ENCODE measurements at regions not wholly inside any gene's neighbourhood (a gene's known extent, or its start where the extent isn't known, plus 50 kb on each side); places are given as distances from the start of the nearest gene placed in this dataset.
A peak's percentile ranks its signal among the peaks of the same experiment; 100 is the strongest.

DNA sequence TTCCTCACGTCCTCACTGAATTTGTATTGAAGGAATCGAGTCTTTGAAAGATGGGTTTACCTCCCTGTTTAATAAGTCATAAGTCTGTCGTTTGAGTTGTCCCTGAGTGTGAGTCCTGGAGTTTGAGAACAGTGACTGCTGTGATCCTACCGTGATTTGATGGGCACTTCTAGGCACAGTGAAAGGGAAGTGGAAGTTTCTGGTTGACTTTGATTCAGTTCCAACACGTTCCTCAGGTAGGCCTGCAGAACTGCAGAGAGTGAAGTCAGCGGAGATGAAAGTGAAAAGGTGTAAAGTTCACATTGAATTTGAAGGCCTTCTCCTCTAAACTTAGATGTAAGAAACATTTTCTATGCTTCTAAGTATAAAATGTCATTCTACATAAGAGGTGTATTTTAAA lies 52.9 kb upstream of the ACKR3 start:
- Mint-ChIP-seq H3K27ac (no peak overlapping the region), H3K9me3 (ENCODE audit: insufficient read depth) (no peaks in the 10 kb centered on the region), H3K4me1 (peaks cover 13% of the 10 kb centered on the region), H3K27me3 (peaks cover 7% of the 10 kb centered on the region), H3K4me3 (no peak overlapping the region)
- H3K4me3 ChIP-seq (ENCODE audit: control extremely low read depth in 1 of 5, extremely low read depth in 1 of 5, insufficient read depth in 1 of 5, low read depth in 2 of 5, low read length in 4 of 5) = no peak overlapping the region
- H3K4me1 ChIP-seq (ENCODE audit: control insufficient read depth in 2 of 2, insufficient read depth in 2 of 2, low read length in 2 of 2) = peaks cover 18 to 19% of the 10 kb centered on the region in 2 donors
- no peaks in the 10 kb centered on the region for H3K9me3 ChIP-seq (ENCODE audit: control extremely low read depth in 1 of 3, control insufficient read depth in 2 of 3, insufficient read depth in 1 of 3, low read length in 2 of 3)
- H3K4me2 ChIP-seq (replicated peaks; ENCODE audit: low read depth, low read length, poor library complexity, severe bottlenecking) = no peak overlapping the region
- no peak overlapping the region for H2AFZ ChIP-seq (ENCODE audit: insufficient read depth, low read depth, low read length, poor library complexity, severe bottlenecking)
- H3K27me3 ChIP-seq (replicated peaks in 1 of 4; ENCODE audit: control extremely low read depth in 1 of 4, control insufficient read depth in 3 of 4, insufficient read depth in 4 of 4, low read length in 3 of 4) = peaks cover 0 to 4% (median 0%) of the 10 kb centered on the region in 4 experiments
- H3K79me2 ChIP-seq (ENCODE audit: control insufficient read depth, insufficient read depth, low read length) = no peaks in the 10 kb centered on the region
- POLR2A ChIA-PET = no interaction called here
- H3K9ac ChIP-seq (ENCODE audit: low read length) = no peak overlapping the region
- no peaks in the 10 kb centered on the region for H4K20me1 ChIP-seq (ENCODE audit: control insufficient read depth, insufficient read depth, low read length, poor library complexity, severe bottlenecking)
- 78% methylated on average over 4 of the region's 6 CpGs for WGBS (ENCODE audit: insufficient coverage)
- H3K36me3 ChIP-seq (replicated peaks in 1 of 2; ENCODE audit: control extremely low read depth in 1 of 2, control insufficient read depth in 1 of 2, extremely low read depth in 1 of 2, insufficient read depth in 2 of 2, low read length in 1 of 2) = no peaks in the 10 kb centered on the region
- no peak overlapping the region for H3K27ac ChIP-seq (ENCODE audit: low read length in 2 of 2)
- CTCF ChIA-PET = interaction anchor here (2.2 to 4.1 kb wide), 2 partner anchors 53 to 164 kb away, joined by 4 to 34 read pairs; partner anchors contain the start of gene ACKR3
- DNase-seq (no peak), ATAC-seq (ENCODE audit: low read depth) (no peak)
- no peak for TF ChIP-seq EZH2 (IDR thresholded peaks at IDR 0.05; ENCODE audit: borderline replicate concordance, insufficient read depth, low read depth, low read length, poor library complexity, severe bottlenecking)
- no peak for TF ChIP-seq CTCF (IDR thresholded peaks at IDR 0.05)
- intact Hi-C loops (cut with micrococcal nuclease) = no loop called here

DNA sequence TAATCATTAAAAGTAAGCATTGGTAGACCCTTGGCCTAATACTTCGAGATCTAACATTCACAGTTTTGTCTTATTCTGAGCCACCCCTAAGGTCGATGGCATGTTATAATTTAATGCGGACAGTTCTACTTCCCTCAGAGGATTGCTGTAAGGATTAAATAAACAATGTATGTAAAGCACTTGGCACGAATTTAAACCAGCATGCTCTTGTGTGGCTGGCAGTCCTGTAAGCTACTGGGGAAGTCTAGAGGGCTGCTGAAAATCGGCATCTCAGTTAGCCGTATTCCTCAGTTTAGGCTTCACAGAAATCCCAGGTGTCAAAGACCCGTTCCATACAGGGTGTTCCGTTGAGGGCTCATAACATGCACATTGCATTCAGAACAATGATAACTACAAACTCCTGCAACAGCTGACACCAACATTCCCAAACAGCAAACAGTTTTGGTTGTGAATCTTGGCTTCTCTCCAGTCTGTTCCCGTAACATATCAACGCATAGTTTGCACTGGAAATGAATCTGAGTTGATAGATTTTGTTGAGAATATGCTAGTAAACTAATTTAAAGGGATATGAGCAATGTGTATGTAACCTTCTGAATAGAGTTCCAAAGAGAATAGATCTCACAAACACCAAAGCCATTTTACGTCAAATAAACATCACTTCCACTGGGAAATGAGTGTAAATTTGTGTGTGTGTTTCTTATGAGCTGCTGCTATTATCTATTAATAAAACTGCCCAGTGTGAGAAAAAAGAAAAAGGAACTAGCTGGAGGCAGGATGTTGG lies 52.2 kb upstream of the ACKR3 start:
- 91% methylated on average over 5 of the region's 11 CpGs for WGBS (ENCODE audit: insufficient coverage)
- TF ChIP-seq EZH2 (IDR thresholded peaks at IDR 0.05; ENCODE audit: borderline replicate concordance, insufficient read depth, low read depth, low read length, poor library complexity, severe bottlenecking) = no peak
- no peak for TF ChIP-seq CTCF (IDR thresholded peaks at IDR 0.05)
- Histone ChIP-seq H3K27me3 (replicated peaks in 1 of 4; ENCODE audit: control extremely low read depth in 1 of 4, control insufficient read depth in 3 of 4, insufficient read depth in 4 of 4, low read length in 3 of 4) (peaks cover 0 to 4% (median 0%) of the 10 kb centered on the region in 4 experiments), H3K9me3 (ENCODE audit: control extremely low read depth in 1 of 3, control insufficient read depth in 2 of 3, insufficient read depth in 1 of 3, low read length in 2 of 3) (no peaks in the 10 kb centered on the region), H4K20me1 (ENCODE audit: control insufficient read depth, insufficient read depth, low read length, poor library complexity, severe bottlenecking) (no peaks in the 10 kb centered on the region), H2AFZ (ENCODE audit: insufficient read depth, low read depth, low read length, poor library complexity, severe bottlenecking) (no peak overlapping the region), H3K4me1 (ENCODE audit: control insufficient read depth in 2 of 2, insufficient read depth in 2 of 2, low read length in 2 of 2) (peaks cover 18 to 19% of the 10 kb centered on the region in 2 donors), H3K4me3 (ENCODE audit: control extremely low read depth in 1 of 5, extremely low read depth in 1 of 5, insufficient read depth in 1 of 5, low read depth in 2 of 5, low read length in 4 of 5) (no peak overlapping the region), H3K27ac (ENCODE audit: low read length in 2 of 2) (no peak overlapping the region), H3K36me3 (replicated peaks in 1 of 2; ENCODE audit: control extremely low read depth in 1 of 2, control insufficient read depth in 1 of 2, extremely low read depth in 1 of 2, insufficient read depth in 2 of 2, low read length in 1 of 2) (no peaks in the 10 kb centered on the region), H3K4me2 (replicated peaks; ENCODE audit: low read depth, low read length, poor library complexity, severe bottlenecking) (no peak overlapping the region), H3K9ac (ENCODE audit: low read length) (no peak overlapping the region), H3K79me2 (ENCODE audit: control insufficient read depth, insufficient read depth, low read length) (no peaks in the 10 kb centered on the region)
- CTCF ChIA-PET = interaction anchor here (0.9 to 4.1 kb wide), 5 partner anchors 10 to 164 kb away, joined by 3 to 34 read pairs (median 4); partner anchors contain the start of gene ACKR3
- H3K27ac Mint-ChIP-seq = peak overlapping the region; percentile 34
- intact Hi-C loops (cut with micrococcal nuclease) = no loop called here
- ATAC-seq (ENCODE audit: low read depth) (no peak), DNase-seq (no peak)
- POLR2A ChIA-PET = interaction anchor here (0.7 kb wide), 1 partner anchor 70 kb away, joined by 3 read pairs; no protein-coding TSS in a partner anchor
- H3K9me3 Mint-ChIP-seq (ENCODE audit: insufficient read depth) = no peaks in the 10 kb centered on the region
- peaks cover 13% of the 10 kb centered on the region for H3K4me1 Mint-ChIP-seq
- H3K27me3 Mint-ChIP-seq = peaks cover 7% of the 10 kb centered on the region
- H3K4me3 Mint-ChIP-seq = no peak overlapping the region

All from B cell (primary cell).